Astrocyte (in vitro differentiated cells and primary cell): ENCODE measurements at regions not wholly inside any gene's neighbourhood (a gene's known extent, or its start where the extent isn't known, plus 50 kb on each side); places are given as distances from the start of the nearest gene placed in this dataset.

Experiments
- DNase-seq: peaks from one replicate; pipeline ENCODE4 v3.0.0-alpha.2; 2010; ENCODE audit warnings: low read depth
- FAIRE-seq: peaks from 2 replicates; lab custom pipeline; 2011; peaks lifted over from hg19 to GRCh38; lab: Jason Lieb, UNC
- H2AFZ ChIP-seq: 2 replicates; pipeline ENCODE4 v1.6.0; 2012; ENCODE audit warnings: low read depth, low read length, inconsistent platforms
- H3K27ac ChIP-seq: 2 replicates; pipeline ENCODE4 v1.5.1; 2011; ENCODE audit warnings: low read depth, low read length, inconsistent platforms
- H3K27me3 ChIP-seq: 2 replicates; pipeline ENCODE4 v1.6.0; 2011; ENCODE audit warnings: low read length, inconsistent platforms; ENCODE audit not compliant: insufficient read depth
- H3K36me3 ChIP-seq: 2 replicates; pipeline ENCODE4 v1.5.1; 2011; ENCODE audit warnings: low read length, inconsistent platforms; ENCODE audit not compliant: insufficient read depth
- H3K4me1 ChIP-seq: 2 replicates; pipeline ENCODE4 v1.5.1; 2011; ENCODE audit warnings: low read length, inconsistent platforms; ENCODE audit not compliant: insufficient read depth
- H3K4me2 ChIP-seq: 2 replicates; pipeline ENCODE4 v1.6.0; 2012; ENCODE audit warnings: low read length, inconsistent platforms
- H3K4me3 ChIP-seq: 2 replicates; pipeline ENCODE4 v1.5.1; 2011; ENCODE audit warnings: low read depth, mild to moderate bottlenecking, low read length, inconsistent platforms; ENCODE audit not compliant: insufficient read depth
- H3K79me2 ChIP-seq: 2 replicates; pipeline ENCODE4 v1.6.0; 2012; ENCODE audit warnings: mild to moderate bottlenecking, low read length, inconsistent platforms; ENCODE audit not compliant: insufficient read depth
- H3K9ac ChIP-seq: 2 replicates; pipeline ENCODE4 v1.6.0; 2012; ENCODE audit warnings: mild to moderate bottlenecking, low read length, inconsistent platforms
- H3K9me3 ChIP-seq: 2 replicates; pipeline ENCODE4 v1.5.1; 2012; ENCODE audit warnings: low read depth, mild to moderate bottlenecking, low read length, inconsistent platforms; ENCODE audit not compliant: insufficient read depth
- H4K20me1 ChIP-seq: 2 replicates; pipeline ENCODE4 v1.6.0; 2012; ENCODE audit warnings: low read length, inconsistent platforms; ENCODE audit not compliant: insufficient read depth
- H3K27ac Mint-ChIP-seq: one replicate; pipeline ENCODE4 v1.8.0; 2021; ENCODE audit warnings: mild to moderate bottlenecking, mixed read lengths; ENCODE audit not compliant: unreplicated experiment
- H3K27me3 Mint-ChIP-seq: one replicate; pipeline ENCODE4 v1.8.0; 2021; ENCODE audit warnings: low read depth, mixed read lengths; ENCODE audit not compliant: unreplicated experiment
- H3K36me3 Mint-ChIP-seq: one replicate; pipeline ENCODE4 v1.8.0; 2021; ENCODE audit warnings: low read depth, mixed read lengths; ENCODE audit not compliant: unreplicated experiment
- H3K4me1 Mint-ChIP-seq: one replicate; pipeline ENCODE4 v1.8.0; 2021; ENCODE audit warnings: low read depth, mixed read lengths; ENCODE audit not compliant: unreplicated experiment
- H3K4me3 Mint-ChIP-seq: one replicate; pipeline ENCODE4 v1.8.0; 2021; ENCODE audit warnings: mild to moderate bottlenecking, moderate library complexity, mixed read lengths; ENCODE audit not compliant: unreplicated experiment
- H3K9me3 Mint-ChIP-seq: one replicate; pipeline ENCODE4 v1.8.0; 2021; ENCODE audit warnings: mild to moderate bottlenecking, mixed read lengths; ENCODE audit not compliant: unreplicated experiment
- CTCF ChIP-seq: IDR thresholded peaks from 2 replicates; pipeline ENCODE4 v1.5.1; 2011; ENCODE audit warnings: low read depth, mild to moderate bottlenecking, inconsistent platforms, low read length, moderate library complexity; ENCODE audit not compliant: insufficient read depth
- EZH2 ChIP-seq: IDR thresholded peaks from 2 replicates; pipeline ENCODE4 v1.6.1; 2012; ENCODE audit warnings: mild to moderate bottlenecking, low read length, inconsistent platforms; ENCODE audit not compliant: insufficient read depth

DNA sequence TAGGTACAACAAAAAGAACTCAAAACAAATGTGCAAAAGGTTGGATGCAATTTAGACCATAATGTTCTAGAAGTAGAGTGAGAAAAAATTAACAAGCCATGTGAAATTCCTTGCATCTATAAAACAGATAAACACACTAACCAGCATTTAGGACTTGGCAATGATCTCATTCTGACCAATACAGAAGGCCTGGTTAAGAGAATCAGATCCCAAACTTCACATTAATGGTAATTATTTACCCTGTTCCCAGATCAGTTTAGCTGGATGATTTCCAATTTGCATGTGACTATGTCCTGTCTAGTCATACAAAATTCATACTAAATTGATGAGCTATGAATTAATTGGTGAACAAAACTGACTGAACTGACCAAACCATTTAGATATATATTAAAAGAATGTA lies 98.4 kb upstream of the FIGN start:
- TF ChIP-seq CTCF = no peak
- no peak for TF ChIP-seq EZH2
- H3K9ac ChIP-seq = no peak overlapping the region
- no peak overlapping the region for H3K4me2 ChIP-seq
- Mint-ChIP-seq H3K9me3 (peaks cover 3% of the 10 kb centered on the region), H3K4me3 (no peak overlapping the region), H3K36me3 (no peaks in the 10 kb centered on the region), H3K4me1 (peaks cover 2% of the 10 kb centered on the region), H3K27ac (no peak overlapping the region), H3K27me3 (no peaks in the 10 kb centered on the region)
- H4K20me1 ChIP-seq = no peaks in the 10 kb centered on the region
- FAIRE-seq (no peak), DNase-seq (no peak)
- H3K9me3 ChIP-seq = no peaks in the 10 kb centered on the region
- no peak overlapping the region for H3K4me3 ChIP-seq
- no peaks in the 10 kb centered on the region for H3K79me2 ChIP-seq
- no peaks in the 10 kb centered on the region for H3K36me3 ChIP-seq
- no peak overlapping the region for H3K27ac ChIP-seq
- no peaks in the 10 kb centered on the region for H3K27me3 ChIP-seq
- H3K4me1 ChIP-seq = no peaks in the 10 kb centered on the region
- H2AFZ ChIP-seq = no peak overlapping the region

DNA sequence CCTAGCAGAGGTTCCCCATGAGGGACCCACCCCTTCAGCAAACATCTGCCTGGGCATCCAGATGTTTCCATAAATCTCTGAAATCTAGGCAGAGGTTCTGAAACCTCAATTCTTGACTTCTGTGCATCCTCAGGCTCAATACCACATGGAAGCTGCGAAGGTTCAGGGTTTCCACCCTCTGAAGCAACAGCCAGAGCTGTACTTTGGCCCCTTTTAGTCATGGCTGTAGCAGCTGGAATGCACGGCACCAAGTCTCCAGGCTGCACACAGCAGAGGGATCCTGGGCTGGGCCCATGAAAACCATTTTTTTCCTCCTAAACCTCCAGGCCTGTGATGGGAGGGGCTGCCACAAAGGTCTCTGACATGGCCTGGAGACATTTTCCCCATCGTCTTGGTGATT lies 93.0 kb upstream of the FIGN start:
- FAIRE-seq = no peak
- no peak for DNase-seq
- no peak overlapping the region for H2AFZ ChIP-seq
- no peak for TF ChIP-seq CTCF
- no peak for TF ChIP-seq EZH2
- Mint-ChIP-seq H3K36me3 (peaks cover 2% of the 10 kb centered on the region), H3K27me3 (no peaks in the 10 kb centered on the region), H3K4me3 (no peak overlapping the region), H3K9me3 (peaks cover 10% of the 10 kb centered on the region), H3K4me1 (no peaks in the 10 kb centered on the region), H3K27ac (no peak overlapping the region)
- no peaks in the 10 kb centered on the region for H3K27me3 ChIP-seq
- H3K4me1 ChIP-seq = no peaks in the 10 kb centered on the region
- H3K79me2 ChIP-seq = no peaks in the 10 kb centered on the region
- H3K9ac ChIP-seq = no peak overlapping the region
- no peak overlapping the region for H3K27ac ChIP-seq
- no peak overlapping the region for H3K4me2 ChIP-seq
- no peaks in the 10 kb centered on the region for H4K20me1 ChIP-seq
- no peaks in the 10 kb centered on the region for H3K9me3 ChIP-seq
- H3K36me3 ChIP-seq = no peaks in the 10 kb centered on the region
- H3K4me3 ChIP-seq = no peak overlapping the region

GRCh38 chr2:163822033-163822432 lies 86.2 kb upstream of the FIGN start:
- H3K36me3 Mint-ChIP-seq = no peaks in the 10 kb centered on the region
- no peak for TF ChIP-seq EZH2
- no peak for TF ChIP-seq CTCF
- H4K20me1 ChIP-seq = no peaks in the 10 kb centered on the region
- no peak overlapping the region for H3K27ac Mint-ChIP-seq
- H3K9me3 Mint-ChIP-seq = peaks cover 3% of the 10 kb centered on the region
- H3K4me1 Mint-ChIP-seq = no peaks in the 10 kb centered on the region
- no peaks in the 10 kb centered on the region for H3K36me3 ChIP-seq
- no peak overlapping the region for H3K4me2 ChIP-seq
- no peak overlapping the region for H3K27ac ChIP-seq
- H3K27me3 ChIP-seq = no peaks in the 10 kb centered on the region
- H3K9ac ChIP-seq = no peak overlapping the region
- H2AFZ ChIP-seq = no peak overlapping the region
- no peaks in the 10 kb centered on the region for H3K4me1 ChIP-seq
- DNase-seq (no peak), FAIRE-seq (no peak)
- H3K27me3 Mint-ChIP-seq = no peaks in the 10 kb centered on the region
- H3K4me3 ChIP-seq = no peak overlapping the region
- H3K4me3 Mint-ChIP-seq = no peak overlapping the region
- H3K79me2 ChIP-seq = no peaks in the 10 kb centered on the region
- H3K9me3 ChIP-seq = no peaks in the 10 kb centered on the region
